ENCODE measurements at regions not wholly inside any gene's neighbourhood (a gene's known extent, or its start where the extent isn't known, plus 50 kb on each side); places are given as distances from the start of the nearest gene placed in this dataset.

GRCh38 chr15:93861413-93861812 lies 369.9 kb upstream of the MCTP2 start:
- TF ChIP-seq CTCF (IDR thresholded peaks at IDR 0.05): no peak
- Histone ChIP-seq H3K27ac (peak overlapping the region in 6 of 10 donors; percentile 3 to 84 (median 34)), H3K9me3 (no peaks in the 10 kb centered on the region), H3K4me3 (no peak overlapping the region), H3K4me1 (peaks cover 0 to 41% (median 0%) of the 10 kb centered on the region in 9 donors), H3K27me3 (no peaks in the 10 kb centered on the region), H3K36me3 (no peaks in the 10 kb centered on the region)
- peak in 2 of 8 donors; percentile 16 to 37 for ATAC-seq
- 81% methylated on average over 10 of the region's 10 CpGs for WGBS, 2 donors
- no peak for DNase-seq
- intact Hi-C loops (cut with DNase I): loop anchor here in 1 of 10 donors (5.0 kb wide), 1 partner anchor 121 kb away; no protein-coding TSS in a partner anchor

- Histone ChIP-seq H3K4me3 (no peak overlapping the region), H3K4me1 (peaks cover 0 to 34% (median 0%) of the 10 kb centered on the region in 9 donors), H3K36me3 (no peaks in the 10 kb centered on the region), H3K9me3 (no peaks in the 10 kb centered on the region), H3K27ac (peak overlapping the region in 2 of 10 donors; percentile 17 to 61), H3K27me3 (no peaks in the 10 kb centered on the region)
- DNase-seq (no peak), ATAC-seq (no peak)
- TF ChIP-seq CTCF (IDR thresholded peaks at IDR 0.05): no peak
- intact Hi-C loops (cut with DNase I): loop anchor here in 1 of 10 donors (5.0 kb wide), 1 partner anchor 122 kb away; no protein-coding TSS in a partner anchor
- 83 to 86% methylated on average over 4 of the region's 4 CpGs for WGBS, 2 donors
Measured at GRCh38 chr15:93860701-93861100, 370.7 kb upstream of the MCTP2 start.

- H3K27me3 ChIP-seq: no peaks in the 10 kb centered on the region
- H3K36me3 ChIP-seq: no peaks in the 10 kb centered on the region
- H3K9me3 ChIP-seq: no peaks in the 10 kb centered on the region
- intact Hi-C loops (cut with DNase I): no loop called here
- 66 to 77% methylated on average over 3 of the region's 3 CpGs for WGBS, 2 donors
- H3K27ac ChIP-seq: no peak overlapping the region
- no peak overlapping the region for H3K4me3 ChIP-seq
- ATAC-seq (no peak), DNase-seq (no peak)
- no peak for TF ChIP-seq CTCF (IDR thresholded peaks at IDR 0.05)
- H3K4me1 ChIP-seq: peaks cover 0 to 23% (median 0%) of the 10 kb centered on the region in 9 donors
Measured at GRCh38 chr15:93859176-93859575, 372.2 kb upstream of the MCTP2 start.

- ATAC-seq (no peak), DNase-seq (no peak)
- H3K9me3 ChIP-seq: no peaks in the 10 kb centered on the region
- WGBS, 2 donors: 64 to 67% methylated on average over 4 of the region's 4 CpGs
- no peaks in the 10 kb centered on the region for H3K36me3 ChIP-seq
- intact Hi-C loops (cut with DNase I): no loop called here
- no peaks in the 10 kb centered on the region for H3K4me1 ChIP-seq
- no peak overlapping the region for H3K27ac ChIP-seq
- TF ChIP-seq CTCF (IDR thresholded peaks at IDR 0.05): no peak
- no peak overlapping the region for H3K4me3 ChIP-seq
- H3K27me3 ChIP-seq: no peaks in the 10 kb centered on the region
Measured at GRCh38 chr15:93855181-93855826, 376.1 kb upstream of the MCTP2 start.

Data from heart right ventricle (tissue), 16 donors.